ENCODE measurements at regions not wholly inside any gene's neighbourhood (a gene's known extent, or its start where the extent isn't known, plus 50 kb on each side); places are given as distances from the start of the nearest gene placed in this dataset.

DNA sequence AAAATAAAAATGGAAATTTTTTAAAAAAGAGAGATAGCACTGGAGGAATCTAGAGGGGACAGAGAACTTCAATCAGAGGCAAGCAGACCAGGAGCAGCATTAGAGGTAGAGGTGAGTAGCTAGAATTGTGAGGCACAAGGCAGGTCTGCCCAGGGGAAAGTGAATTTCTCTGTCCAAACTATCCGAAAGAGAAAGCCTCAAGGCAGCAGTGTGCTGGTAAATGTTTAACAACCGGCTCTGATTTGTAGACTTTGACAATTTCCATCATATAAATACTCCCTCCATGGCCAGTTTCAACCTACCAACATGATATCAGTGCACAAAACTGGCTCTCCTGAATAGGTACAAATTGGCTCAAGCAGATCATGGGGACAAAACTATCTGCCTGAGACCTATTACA, 160.6 kb upstream of the EGLN3 start:
- no peak overlapping the region for H3K4me2 ChIP-seq (ENCODE audit: low read length)

DNA sequence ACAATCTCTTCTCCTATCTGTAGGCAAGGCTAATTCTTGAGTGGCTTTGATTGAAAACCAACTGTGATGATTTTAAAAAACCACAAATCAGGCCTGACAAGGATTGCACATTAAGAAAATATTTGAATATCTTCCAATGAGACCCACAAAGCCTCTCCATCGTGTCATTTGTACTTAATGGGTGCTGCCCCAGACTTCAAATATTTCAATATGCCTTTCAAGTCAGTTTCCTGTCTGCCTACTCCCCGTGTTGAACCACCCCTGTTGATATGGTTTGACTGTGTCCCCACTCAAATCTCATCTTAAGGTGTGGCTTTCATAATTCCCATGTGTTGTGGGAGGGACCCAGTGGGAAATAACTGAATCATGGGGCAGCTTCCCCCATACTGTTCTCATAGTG, 159.7 kb upstream of the EGLN3 start:
- TF ChIP-seq ZFX (IDR thresholded peaks at IDR 0.05) (no peak), JUND (IDR thresholded peaks at IDR 0.05) (no peak), SRF (IDR thresholded peaks at IDR 0.05; ENCODE audit: low read depth) (no peak), ELF1 (IDR thresholded peaks at IDR 0.05; ENCODE audit: borderline replicate concordance, low read depth) (no peak), RAD21 (IDR thresholded peaks at IDR 0.05; ENCODE audit: low read depth) (no peak), CEBPB (IDR thresholded peaks at IDR 0.05; ENCODE audit: low read depth) (no peak), CBX3 (IDR thresholded peaks at IDR 0.05; ENCODE audit: low read depth) (no peak), POLR2AphosphoS5 (IDR thresholded peaks at IDR 0.05; ENCODE audit: low read depth, low read length) (no peak), SIN3A (IDR thresholded peaks at IDR 0.05; ENCODE audit: low read depth) (no peak), EGR1 (IDR thresholded peaks at IDR 0.05; ENCODE audit: low read depth) (no peak), EZH2 (IDR thresholded peaks at IDR 0.05) (no peak), EZH2phosphoT487 (IDR thresholded peaks at IDR 0.05; ENCODE audit: borderline replicate concordance) (no peak), SP1 (IDR thresholded peaks at IDR 0.05; ENCODE audit: low read depth) (no peak), POLR2A (IDR thresholded peaks at IDR 0.05; ENCODE audit: borderline replicate concordance, extremely low read depth, insufficient read depth, insufficient read length) (no peak)
- TF ChIP-seq, protein P1, sequence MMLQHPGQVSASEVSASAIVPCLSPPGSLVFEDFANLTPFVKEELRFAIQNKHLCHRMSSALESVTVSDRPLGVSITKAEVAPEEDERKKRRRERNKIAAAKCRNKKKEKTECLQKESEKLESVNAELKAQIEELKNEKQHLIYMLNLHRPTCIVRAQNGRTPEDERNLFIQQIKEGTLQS (IDR thresholded peaks at IDR 0.05): no peak
- TF ChIP-seq, protein P2, sequence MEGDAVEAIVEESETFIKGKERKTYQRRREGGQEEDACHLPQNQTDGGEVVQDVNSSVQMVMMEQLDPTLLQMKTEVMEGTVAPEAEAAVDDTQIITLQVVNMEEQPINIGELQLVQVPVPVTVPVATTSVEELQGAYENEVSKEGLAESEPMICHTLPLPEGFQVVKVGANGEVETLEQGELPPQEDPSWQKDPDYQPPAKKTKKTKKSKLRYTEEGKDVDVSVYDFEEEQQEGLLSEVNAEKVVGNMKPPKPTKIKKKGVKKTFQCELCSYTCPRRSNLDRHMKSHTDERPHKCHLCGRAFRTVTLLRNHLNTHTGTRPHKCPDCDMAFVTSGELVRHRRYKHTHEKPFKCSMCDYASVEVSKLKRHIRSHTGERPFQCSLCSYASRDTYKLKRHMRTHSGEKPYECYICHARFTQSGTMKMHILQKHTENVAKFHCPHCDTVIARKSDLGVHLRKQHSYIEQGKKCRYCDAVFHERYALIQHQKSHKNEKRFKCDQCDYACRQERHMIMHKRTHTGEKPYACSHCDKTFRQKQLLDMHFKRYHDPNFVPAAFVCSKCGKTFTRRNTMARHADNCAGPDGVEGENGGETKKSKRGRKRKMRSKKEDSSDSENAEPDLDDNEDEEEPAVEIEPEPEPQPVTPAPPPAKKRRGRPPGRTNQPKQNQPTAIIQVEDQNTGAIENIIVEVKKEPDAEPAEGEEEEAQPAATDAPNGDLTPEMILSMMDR (IDR thresholded peaks at IDR 0.05 in 2 of 3, conservative IDR thresholded peaks at IDR 0.05 in 1 of 3; ENCODE audit: borderline replicate concordance in 1 of 3, insufficient read depth in 1 of 3, low read depth in 2 of 3, low read length in 2 of 3): no peak
- TF ChIP-seq, protein P3, sequence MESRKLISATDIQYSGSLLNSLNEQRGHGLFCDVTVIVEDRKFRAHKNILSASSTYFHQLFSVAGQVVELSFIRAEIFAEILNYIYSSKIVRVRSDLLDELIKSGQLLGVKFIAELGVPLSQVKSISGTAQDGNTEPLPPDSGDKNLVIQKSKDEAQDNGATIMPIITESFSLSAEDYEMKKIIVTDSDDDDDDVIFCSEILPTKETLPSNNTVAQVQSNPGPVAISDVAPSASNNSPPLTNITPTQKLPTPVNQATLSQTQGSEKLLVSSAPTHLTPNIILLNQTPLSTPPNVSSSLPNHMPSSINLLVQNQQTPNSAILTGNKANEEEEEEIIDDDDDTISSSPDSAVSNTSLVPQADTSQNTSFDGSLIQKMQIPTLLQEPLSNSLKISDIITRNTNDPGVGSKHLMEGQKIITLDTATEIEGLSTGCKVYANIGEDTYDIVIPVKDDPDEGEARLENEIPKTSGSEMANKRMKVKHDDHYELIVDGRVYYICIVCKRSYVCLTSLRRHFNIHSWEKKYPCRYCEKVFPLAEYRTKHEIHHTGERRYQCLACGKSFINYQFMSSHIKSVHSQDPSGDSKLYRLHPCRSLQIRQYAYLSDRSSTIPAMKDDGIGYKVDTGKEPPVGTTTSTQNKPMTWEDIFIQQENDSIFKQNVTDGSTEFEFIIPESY (IDR thresholded peaks at IDR 0.05; ENCODE audit: extremely low read depth, insufficient replicate concordance, low read length): no peak
- TF ChIP-seq, protein P4, sequence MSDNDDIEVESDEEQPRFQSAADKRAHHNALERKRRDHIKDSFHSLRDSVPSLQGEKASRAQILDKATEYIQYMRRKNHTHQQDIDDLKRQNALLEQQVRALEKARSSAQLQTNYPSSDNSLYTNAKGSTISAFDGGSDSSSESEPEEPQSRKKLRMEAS (IDR thresholded peaks at IDR 0.05): no peak

More for the DNA sequence above, 160.6 kb upstream of the EGLN3 start:
- Histone ChIP-seq H3K79me2 (ENCODE audit: insufficient read depth, low read length) (no peaks in the 10 kb centered on the region), H3K9me3 (ENCODE audit: control insufficient read depth in 1 of 2, insufficient read depth in 1 of 2, low read depth in 1 of 2, low read length in 2 of 2) (no peaks in the 10 kb centered on the region), H3K4me1 (ENCODE audit: control insufficient read depth in 1 of 2, insufficient read depth in 2 of 2, low read length in 2 of 2) (no peaks in the 10 kb centered on the region), H2AFZ (ENCODE audit: low read depth, low read length, poor library complexity, severe bottlenecking) (no peak overlapping the region), H3K36me3 (ENCODE audit: control insufficient read depth in 1 of 2, insufficient read depth in 2 of 2, low read length in 2 of 2) (no peaks in the 10 kb centered on the region), H4K20me1 (ENCODE audit: insufficient read depth) (no peaks in the 10 kb centered on the region), H3K9me2 (ENCODE audit: insufficient read depth) (no peaks in the 10 kb centered on the region), H3K4me3 (replicated peaks in 1 of 2; ENCODE audit: low read depth in 1 of 2, low read length in 2 of 2) (no peak overlapping the region), H3K27ac (ENCODE audit: low read depth, low read length) (no peak overlapping the region), H3K27me3 (ENCODE audit: insufficient read depth, low read length) (no peaks in the 10 kb centered on the region), H3K9ac (ENCODE audit: low read length) (no peak overlapping the region)
- no TSS peak for BruUV-seq (replicated peaks)
- POLR2A ChIA-PET: no interaction called here
- RAD21 ChIA-PET (ENCODE audit: low non-redundant PET in 1 of 2, low total read pairs in 2 of 2, uncharacterized antibody in 2 of 2, unreplicated experiment in 2 of 2): no interaction called here
- CTCF ChIA-PET: no interaction called here
- intact Hi-C loops (cut with micrococcal nuclease): loop anchor here (10.0 kb wide), 1 partner anchor 193 kb away; no protein-coding TSS in a partner anchor
- no peak for TF ChIP-seq ZNF274 (IDR thresholded peaks at IDR 0.05; ENCODE audit: low read depth, low read length)
- TF ChIP-seq TCF7L2 (IDR thresholded peaks at IDR 0.05; ENCODE audit: borderline replicate concordance, extremely low read depth, insufficient read depth, insufficient read length): no peak
- no peak for TF ChIP-seq ZFX (IDR thresholded peaks at IDR 0.05)
- no peak for TF ChIP-seq SP1 (IDR thresholded peaks at IDR 0.05; ENCODE audit: low read depth)
- no peak for TF ChIP-seq CBX3 (IDR thresholded peaks at IDR 0.05; ENCODE audit: low read depth)
- TF ChIP-seq JUND (IDR thresholded peaks at IDR 0.05): no peak
- no peak for TF ChIP-seq EGR1 (IDR thresholded peaks at IDR 0.05; ENCODE audit: low read depth)
- ATAC-seq (no peak), DNase-seq (ENCODE audit: low read depth, low spot score) (no peak)

More for the DNA sequence above, 159.7 kb upstream of the EGLN3 start:
- ChIA-PET RAD21 (ENCODE audit: low non-redundant PET in 1 of 2, low total read pairs in 2 of 2, uncharacterized antibody in 2 of 2, unreplicated experiment in 2 of 2) (no interaction called here), POLR2A (no interaction called here), CTCF (no interaction called here)
- Histone ChIP-seq H4K20me1 (ENCODE audit: insufficient read depth) (no peaks in the 10 kb centered on the region), H3K79me2 (ENCODE audit: insufficient read depth, low read length) (no peaks in the 10 kb centered on the region), H3K4me1 (ENCODE audit: control insufficient read depth in 1 of 2, insufficient read depth in 2 of 2, low read length in 2 of 2) (no peaks in the 10 kb centered on the region), H3K9ac (ENCODE audit: low read length) (no peak overlapping the region), H3K9me3 (ENCODE audit: control insufficient read depth in 1 of 2, insufficient read depth in 1 of 2, low read depth in 1 of 2, low read length in 2 of 2) (no peaks in the 10 kb centered on the region), H3K27ac (ENCODE audit: low read depth, low read length) (no peak overlapping the region), H3K4me3 (replicated peaks in 1 of 2; ENCODE audit: low read depth in 1 of 2, low read length in 2 of 2) (no peak overlapping the region), H3K4me2 (ENCODE audit: low read length) (no peak overlapping the region), H2AFZ (ENCODE audit: low read depth, low read length, poor library complexity, severe bottlenecking) (no peak overlapping the region), H3K9me2 (ENCODE audit: insufficient read depth) (no peaks in the 10 kb centered on the region), H3K36me3 (ENCODE audit: control insufficient read depth in 1 of 2, insufficient read depth in 2 of 2, low read length in 2 of 2) (no peaks in the 10 kb centered on the region), H3K27me3 (ENCODE audit: insufficient read depth, low read length) (no peaks in the 10 kb centered on the region)
- intact Hi-C loops (cut with micrococcal nuclease): loop anchor here (10.0 kb wide), 1 partner anchor 194 kb away; no protein-coding TSS in a partner anchor
- DNase-seq (ENCODE audit: low read depth, low spot score) (no peak), ATAC-seq (no peak)
- BruUV-seq (replicated peaks): no TSS peak

Data from HCT116 (cell line).